ENCODE measurements at regions not wholly inside any gene's neighbourhood (a gene's known extent, or its start where the extent isn't known, plus 50 kb on each side); places are given as distances from the start of the nearest gene placed in this dataset.

GRCh38 chr7:131238347-131238931, 89.2 kb upstream of the MKLN1 start:
- no peak for DNase-seq (ENCODE audit: low read depth in 2 of 2, low spot score in 1 of 2)

- DNase-seq (ENCODE audit: low read depth in 2 of 2, low spot score in 1 of 2) = no peak
These were observed 86.3 kb upstream of the MKLN1 start for GRCh38 chr7:131241386-131241785.

GRCh38 chr7:131242123-131242650, 85.5 kb upstream of the MKLN1 start:
- DNase-seq (ENCODE audit: low read depth in 2 of 2, low spot score in 1 of 2) = no peak

GRCh38 chr7:131244259-131244852, 83.3 kb upstream of the MKLN1 start:
- DNase-seq (ENCODE audit: low read depth in 2 of 2, low spot score in 1 of 2) = no peak

- DNase-seq (ENCODE audit: low read depth in 2 of 2, low spot score in 1 of 2) = no peak
These were observed 78.7 kb upstream of the MKLN1 start for GRCh38 chr7:131249003-131249402.

- no peak for DNase-seq (ENCODE audit: low read depth in 2 of 2, low spot score in 1 of 2)
These were observed 78.2 kb upstream of the MKLN1 start for GRCh38 chr7:131249483-131249882.

GRCh38 chr7:131250331-131250730, 77.3 kb upstream of the MKLN1 start:
- no peak for DNase-seq (ENCODE audit: low read depth in 2 of 2, low spot score in 1 of 2)

GRCh38 chr7:131251371-131251770, 76.3 kb upstream of the MKLN1 start:
- DNase-seq (ENCODE audit: low read depth in 2 of 2, low spot score in 1 of 2) = no peak

- DNase-seq (ENCODE audit: low read depth in 2 of 2, low spot score in 1 of 2) = no peak
These were observed 74.7 kb upstream of the MKLN1 start for GRCh38 chr7:131252976-131253375.

- no peak for DNase-seq (ENCODE audit: low read depth in 2 of 2, low spot score in 1 of 2)
These were observed 73.5 kb upstream of the MKLN1 start for GRCh38 chr7:131254211-131254610.

- DNase-seq (ENCODE audit: low read depth in 2 of 2, low spot score in 1 of 2) = no peak
These were observed 72.4 kb upstream of the MKLN1 start for GRCh38 chr7:131255242-131255641.

- no peak for DNase-seq (ENCODE audit: low read depth in 2 of 2, low spot score in 1 of 2)
These were observed 66.1 kb upstream of the MKLN1 start for GRCh38 chr7:131261476-131261994.

GRCh38 chr7:131265227-131265626, 62.4 kb upstream of the MKLN1 start:
- no peak for DNase-seq (ENCODE audit: low read depth in 2 of 2, low spot score in 1 of 2)

GRCh38 chr7:131267631-131268030, 60.0 kb upstream of the MKLN1 start:
- DNase-seq (ENCODE audit: low read depth in 2 of 2, low spot score in 1 of 2) = no peak

GRCh38 chr7:131268906-131269305, 58.8 kb upstream of the MKLN1 start:
- no peak for DNase-seq (ENCODE audit: low read depth in 2 of 2, low spot score in 1 of 2)

GRCh38 chr7:131272086-131272485, 55.6 kb upstream of the MKLN1 start:
- no peak for DNase-seq (ENCODE audit: low read depth in 2 of 2, low spot score in 1 of 2)

- DNase-seq (ENCODE audit: low read depth in 2 of 2, low spot score in 1 of 2) = no peak
These were observed 52.7 kb upstream of the MKLN1 start for GRCh38 chr7:131274986-131275385.

- no peak for DNase-seq (ENCODE audit: low read depth in 2 of 2, low spot score in 1 of 2)
These were observed 51.5 kb upstream of the MKLN1 start for GRCh38 chr7:131276190-131276589.

GRCh38 chr7:131276748-131277147, 50.9 kb upstream of the MKLN1 start:
- no peak for DNase-seq (ENCODE audit: low read depth in 2 of 2, low spot score in 1 of 2)

Measured in stimulated activated CD8-positive, alpha-beta memory T cell treated with anti-CD3 and anti-CD28 coated beads, Interleukin-4, amount 100 ng/mL, for 1 hour (primary cell).